Skeletal muscle satellite cell (primary cell): ENCODE measurements at regions not wholly inside any gene's neighbourhood (a gene's known extent, or its start where the extent isn't known, plus 50 kb on each side); places are given as distances from the start of the nearest gene placed in this dataset.
A peak's percentile ranks its signal among the peaks of the same experiment; 100 is the strongest.
"Not testable (repeated sequence)": the region's sequence is repeated elsewhere in the genome, so short reads cannot be mapped to it uniquely, and the experiment has no call there.

Experiments
- H3K27me3 ChIP-seq: 2 replicates; pipeline ENCODE4 v1.7.0; 2013; ENCODE audit warnings: low read length; ENCODE audit not compliant: control insufficient read depth, insufficient read depth
- H3K36me3 ChIP-seq: 2 replicates; pipeline ENCODE4 v1.7.0; 2013; ENCODE audit warnings: mild to moderate bottlenecking, control low read depth, low read length; ENCODE audit not compliant: insufficient read depth
- H3K4me1 ChIP-seq: 2 replicates; pipeline ENCODE4 v1.7.0; 2013; ENCODE audit warnings: low read length; ENCODE audit not compliant: control insufficient read depth, insufficient read depth
- H3K4me2 ChIP-seq: 2 replicates; pipeline ENCODE4 v1.7.0; 2013; ENCODE audit warnings: mild to moderate bottlenecking, low read length
- H3K4me3 ChIP-seq: 2 replicates; pipeline ENCODE4 v1.7.0; 2013; ENCODE audit warnings: low read length
- H3K9ac ChIP-seq: 2 replicates; pipeline ENCODE4 v1.7.0; 2013; ENCODE audit warnings: mild to moderate bottlenecking, low read depth, low read length, moderate library complexity
- H3K9me3 ChIP-seq: replicated peaks from 2 replicates; pipeline ENCODE4 v1.7.0; 2013; ENCODE audit warnings: mild to moderate bottlenecking, control low read depth, low read length

- Histone ChIP-seq H3K4me1 (peaks cover 6% of the 10 kb centered on the region), H3K4me2 (no peak overlapping the region)
Measured at GRCh38 chr17:31608659-31609254, 217.3 kb downstream of the RAB11FIP4 start.

DNA sequence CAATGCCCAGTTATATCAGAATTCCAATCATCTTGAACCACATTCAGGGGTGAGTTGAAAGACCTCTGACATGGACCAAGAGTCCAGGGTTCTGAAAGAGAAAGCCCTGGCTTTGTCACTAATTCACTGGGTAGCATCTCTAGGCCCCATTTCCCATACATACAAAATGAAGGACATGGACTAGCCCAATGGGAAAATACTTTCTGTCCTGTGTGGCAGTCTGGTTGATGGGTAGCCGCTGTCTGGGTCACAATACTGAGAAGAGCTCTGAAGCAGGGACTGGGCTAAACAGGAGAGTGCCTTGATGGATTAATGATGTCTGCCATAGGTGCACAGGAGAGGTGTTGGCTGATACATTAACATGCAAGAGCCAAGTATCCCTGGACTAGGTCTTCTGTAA, 214.3 kb downstream of the RAB11FIP4 start:
- H3K36me3 ChIP-seq = no peaks in the 10 kb centered on the region
- H3K4me1 ChIP-seq = peaks cover 6% of the 10 kb centered on the region
- no peak overlapping the region for H3K9ac ChIP-seq
- no peaks in the 10 kb centered on the region for H3K9me3 ChIP-seq
- H3K4me3 ChIP-seq = no peak overlapping the region
- no peaks in the 10 kb centered on the region for H3K27me3 ChIP-seq
- H3K4me2 ChIP-seq = no peak overlapping the region

More at GRCh38 chr17:31608659-31609254, 217.3 kb downstream of the RAB11FIP4 start:
- Histone ChIP-seq H3K9me3 (no peaks in the 10 kb centered on the region), H3K36me3 (no peaks in the 10 kb centered on the region), H3K9ac (no peak overlapping the region), H3K4me3 (no peak overlapping the region), H3K27me3 (no peaks in the 10 kb centered on the region)

- H3K36me3 ChIP-seq = no peaks in the 10 kb centered on the region
- no peak overlapping the region for H3K4me2 ChIP-seq
- H3K4me1 ChIP-seq = peaks cover 6% of the 10 kb centered on the region
- H3K27me3 ChIP-seq = no peaks in the 10 kb centered on the region
- no peak overlapping the region for H3K9ac ChIP-seq
- H3K4me3 ChIP-seq = no peak overlapping the region
- H3K9me3 ChIP-seq = no peaks in the 10 kb centered on the region
Measured at GRCh38 chr17:31604936-31605335, 213.5 kb downstream of the RAB11FIP4 start.

GRCh38 chr17:31600144-31600543, 208.7 kb downstream of the RAB11FIP4 start:
- peaks cover 42% of the 10 kb centered on the region for H3K4me1 ChIP-seq
- not testable (repeated sequence) for H3K4me3 ChIP-seq, H3K27me3 ChIP-seq, H3K9ac ChIP-seq, H3K4me2 ChIP-seq, H3K9me3 ChIP-seq
- H3K36me3 ChIP-seq = peaks cover 11% of the 10 kb centered on the region

- Histone ChIP-seq H3K9me3 (no peaks in the 10 kb centered on the region), H3K4me2 (no peak overlapping the region), H3K36me3 (peaks cover 15% of the 10 kb centered on the region), H3K4me1 (peaks cover 53% of the 10 kb centered on the region), H3K9ac (no peak overlapping the region), H3K27me3 (no peaks in the 10 kb centered on the region), H3K4me3 (no peak overlapping the region)
Measured at GRCh38 chr17:31598921-31599571, 207.6 kb downstream of the RAB11FIP4 start.

- Histone ChIP-seq H3K4me3 (no peak overlapping the region), H3K36me3 (peaks cover 17% of the 10 kb centered on the region), H3K4me2 (no peak overlapping the region), H3K27me3 (no peaks in the 10 kb centered on the region), H3K4me1 (peaks cover 60% of the 10 kb centered on the region), H3K9me3 (no peaks in the 10 kb centered on the region), H3K9ac (no peak overlapping the region)
Measured at GRCh38 chr17:31598399-31598782, 206.9 kb downstream of the RAB11FIP4 start.

DNA sequence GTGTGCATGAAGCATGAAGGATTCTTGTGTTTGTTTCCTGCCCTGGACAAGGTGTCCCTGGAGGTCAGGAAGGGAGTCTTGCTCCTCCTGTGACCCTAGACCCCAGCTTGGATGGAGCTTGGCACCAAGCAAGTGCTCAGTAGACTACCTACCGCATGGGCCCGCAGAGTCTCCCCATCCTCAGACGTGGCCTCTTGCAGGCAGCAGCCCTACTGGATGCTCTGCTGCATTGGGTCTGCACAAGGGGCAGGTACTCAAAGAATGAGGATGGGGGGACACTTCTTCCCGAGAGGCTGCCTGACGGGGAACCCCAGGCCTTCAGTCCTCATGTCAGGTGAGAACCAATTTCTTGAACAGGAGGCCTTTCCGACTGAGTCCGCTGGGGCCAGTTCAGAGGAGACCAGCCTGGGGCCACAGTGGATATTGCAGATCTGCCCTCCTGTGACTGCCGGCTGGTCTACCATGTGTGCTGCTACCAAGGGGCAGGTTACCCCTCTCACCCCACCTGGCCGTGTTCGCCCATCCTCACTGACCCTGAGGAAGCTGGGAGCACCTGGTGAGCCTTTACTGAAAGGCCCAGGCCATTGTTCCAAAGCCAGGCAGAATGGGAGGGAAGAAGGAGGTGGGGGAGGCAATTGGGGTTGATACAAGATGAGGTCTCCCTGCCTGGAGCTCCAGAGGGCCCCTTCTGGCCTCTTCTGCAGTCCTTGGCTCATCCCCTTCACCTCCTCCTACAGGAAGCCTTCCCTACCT, 206.3 kb downstream of the RAB11FIP4 start:
- peaks cover 19% of the 10 kb centered on the region for H3K36me3 ChIP-seq
- no peak overlapping the region for H3K9ac ChIP-seq
- no peak overlapping the region for H3K4me2 ChIP-seq
- no peaks in the 10 kb centered on the region for H3K9me3 ChIP-seq
- no peak overlapping the region for H3K4me3 ChIP-seq
- no peaks in the 10 kb centered on the region for H3K27me3 ChIP-seq
- H3K4me1 ChIP-seq = peaks cover 65% of the 10 kb centered on the region

DNA sequence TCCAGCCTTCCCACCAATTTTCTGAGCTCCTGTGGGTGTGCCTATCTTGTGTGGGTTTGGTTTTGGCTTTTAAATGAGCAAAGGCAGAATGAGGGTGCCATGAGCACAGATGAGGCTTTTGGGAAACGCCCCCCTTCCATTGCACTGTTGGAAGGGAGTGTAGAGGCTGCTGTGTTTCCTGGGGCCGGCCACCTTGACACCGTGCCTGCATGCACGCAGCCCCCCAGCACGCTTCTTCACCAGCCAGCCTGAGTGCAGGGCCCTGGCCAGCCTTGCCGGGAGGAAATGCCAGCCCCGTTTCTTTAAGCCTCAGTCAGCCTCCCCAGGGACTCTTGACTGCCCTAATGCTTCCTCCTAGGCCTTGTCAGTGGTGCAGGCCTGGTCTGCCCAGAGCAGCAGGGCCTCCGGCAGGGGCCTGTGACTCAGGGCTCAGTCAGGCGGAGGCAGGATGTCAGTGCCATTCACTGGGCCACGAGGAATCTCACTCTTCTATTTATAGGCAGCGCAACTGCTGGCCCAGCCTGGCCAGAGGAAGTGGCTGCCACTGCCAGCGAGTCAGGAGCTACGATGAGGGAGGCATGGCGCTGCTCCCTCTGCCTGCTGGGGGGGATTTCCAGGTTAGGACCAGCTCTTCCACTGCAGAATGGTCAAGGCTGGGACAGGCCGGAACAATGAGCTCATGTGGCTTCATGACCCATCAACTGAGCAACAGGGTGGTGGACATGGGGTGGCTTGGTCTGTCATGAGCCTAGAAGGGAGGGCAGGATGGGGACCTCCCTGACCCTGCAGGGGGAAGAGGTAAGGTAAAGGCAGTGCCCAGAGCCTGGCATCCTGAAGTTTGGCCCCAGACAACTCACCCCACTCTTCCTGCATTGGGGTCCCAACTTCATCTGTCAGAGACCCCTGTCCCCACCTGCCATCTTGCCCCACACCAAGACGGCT, 205.2 kb downstream of the RAB11FIP4 start:
- H3K9me3 ChIP-seq = no peaks in the 10 kb centered on the region
- H3K4me2 ChIP-seq = peak overlapping the region; percentile 30
- H3K9ac ChIP-seq = peak overlapping the region; percentile 71
- H3K36me3 ChIP-seq = peaks cover 24% of the 10 kb centered on the region
- H3K4me3 ChIP-seq = no peak overlapping the region
- H3K4me1 ChIP-seq = peaks cover 66% of the 10 kb centered on the region
- H3K27me3 ChIP-seq = no peaks in the 10 kb centered on the region

- H3K27me3 ChIP-seq = no peaks in the 10 kb centered on the region
- no peak overlapping the region for H3K4me3 ChIP-seq
- H3K4me1 ChIP-seq = peaks cover 66% of the 10 kb centered on the region
- peak overlapping the region; percentile 71 for H3K9ac ChIP-seq
- H3K9me3 ChIP-seq = no peaks in the 10 kb centered on the region
- peak overlapping the region; percentile 30 for H3K4me2 ChIP-seq
- peaks cover 30% of the 10 kb centered on the region for H3K36me3 ChIP-seq
Measured at GRCh38 chr17:31595666-31596381, 204.3 kb downstream of the RAB11FIP4 start.

GRCh38 chr17:31595076-31595475, 203.6 kb downstream of the RAB11FIP4 start:
- Histone ChIP-seq H3K9me3 (no peaks in the 10 kb centered on the region), H3K9ac (peak overlapping the region; percentile 71), H3K27me3 (no peaks in the 10 kb centered on the region), H3K36me3 (peaks cover 30% of the 10 kb centered on the region), H3K4me2 (no peak overlapping the region), H3K4me3 (no peak overlapping the region), H3K4me1 (peaks cover 66% of the 10 kb centered on the region)
